HL-60 (cell line): ENCODE measurements at regions not wholly inside any gene's neighbourhood (a gene's known extent, or its start where the extent isn't known, plus 50 kb on each side); places are given as distances from the start of the nearest gene placed in this dataset.

Experiments used
- GABPA ChIP-seq: IDR thresholded peaks from 2 replicates; pipeline ENCODE4 v1.6.1; 2012; ENCODE audit warnings: low read depth
- POLR2AphosphoS5 ChIP-seq: IDR thresholded peaks from 2 replicates; pipeline ENCODE4 v1.6.1; 2012; ENCODE audit warnings: low read depth
- REST ChIP-seq: IDR thresholded peaks from 2 replicates; pipeline ENCODE4 v1.6.1; 2012; ENCODE audit warnings: low read depth; ENCODE audit not compliant: insufficient replicate concordance
- TF ChIP-seq, protein P1 (sequence below): IDR thresholded peaks from one replicate; pipeline ENCODE4 v1.5.1; 2011; ENCODE audit warnings: low read length, control low read depth, inconsistent platforms; ENCODE audit not compliant: insufficient read depth

- TF ChIP-seq, protein P1, sequence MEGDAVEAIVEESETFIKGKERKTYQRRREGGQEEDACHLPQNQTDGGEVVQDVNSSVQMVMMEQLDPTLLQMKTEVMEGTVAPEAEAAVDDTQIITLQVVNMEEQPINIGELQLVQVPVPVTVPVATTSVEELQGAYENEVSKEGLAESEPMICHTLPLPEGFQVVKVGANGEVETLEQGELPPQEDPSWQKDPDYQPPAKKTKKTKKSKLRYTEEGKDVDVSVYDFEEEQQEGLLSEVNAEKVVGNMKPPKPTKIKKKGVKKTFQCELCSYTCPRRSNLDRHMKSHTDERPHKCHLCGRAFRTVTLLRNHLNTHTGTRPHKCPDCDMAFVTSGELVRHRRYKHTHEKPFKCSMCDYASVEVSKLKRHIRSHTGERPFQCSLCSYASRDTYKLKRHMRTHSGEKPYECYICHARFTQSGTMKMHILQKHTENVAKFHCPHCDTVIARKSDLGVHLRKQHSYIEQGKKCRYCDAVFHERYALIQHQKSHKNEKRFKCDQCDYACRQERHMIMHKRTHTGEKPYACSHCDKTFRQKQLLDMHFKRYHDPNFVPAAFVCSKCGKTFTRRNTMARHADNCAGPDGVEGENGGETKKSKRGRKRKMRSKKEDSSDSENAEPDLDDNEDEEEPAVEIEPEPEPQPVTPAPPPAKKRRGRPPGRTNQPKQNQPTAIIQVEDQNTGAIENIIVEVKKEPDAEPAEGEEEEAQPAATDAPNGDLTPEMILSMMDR = no peak
- TF ChIP-seq REST (no peak), POLR2AphosphoS5 (no peak), GABPA (no peak)
Measured at GRCh38 chr4:120622601-120623000, 299.9 kb downstream of the PRDM5 start.
